Neutrophil (primary cell): ENCODE measurements at regions not wholly inside any gene's neighbourhood (a gene's known extent, or its start where the extent isn't known, plus 50 kb on each side); places are given as distances from the start of the nearest gene placed in this dataset.

Source experiments
- H3K27ac ChIP-seq: fragments of 200-600 bp; sonication (generic); 2 replicates; pipeline ENCODE4 v1.5.1; 2016; ENCODE audit warnings: mild to moderate bottlenecking, moderate library complexity
- H3K27me3 ChIP-seq: fragments of 200-600 bp; sonication (generic); 2 replicates; pipeline ENCODE4 v1.6.0; 2016; ENCODE audit warnings: mild to moderate bottlenecking
- H3K36me3 ChIP-seq: fragments of 200-600 bp; sonication (generic); 2 replicates; pipeline ENCODE4 v1.5.1; 2017
- H3K4me1 ChIP-seq, 2 experiments: fragments of 200-600 bp in 1 of 2; sonication (generic) in 1 of 2; 1 replicate in 1 of 2; 2 replicates in 1 of 2; pipeline versions ENCODE4 v1.5.1 to v1.6.1; 2013 to 2016; ENCODE audit warnings: low read depth in 1 of 2, low read length in 1 of 2, mild to moderate bottlenecking in 1 of 2, moderate library complexity in 1 of 2; ENCODE audit not compliant: control insufficient read depth in 1 of 2, insufficient read depth in 1 of 2
- H3K4me3 ChIP-seq, 2 experiments: fragments of 200-600 bp in 1 of 2; sonication (generic) in 1 of 2; 1 replicate in 1 of 2; 2 replicates in 1 of 2; pipeline ENCODE4 v1.5.1; 2013 to 2016; ENCODE audit warnings: low read depth in 1 of 2, low read length in 1 of 2, mild to moderate bottlenecking in 1 of 2, moderate library complexity in 1 of 2
- H3K9me3 ChIP-seq: fragments of 200-600 bp; sonication (generic); 2 replicates; pipeline ENCODE4 v1.5.1; 2016
- TF ChIP-seq, protein P1 (sequence below): fragments of 200-600 bp; sonication (generic); IDR thresholded peaks from 2 replicates; pipeline ENCODE4 v1.5.1; 2016; ENCODE audit warnings: antibody characterized with exemption

DNA sequence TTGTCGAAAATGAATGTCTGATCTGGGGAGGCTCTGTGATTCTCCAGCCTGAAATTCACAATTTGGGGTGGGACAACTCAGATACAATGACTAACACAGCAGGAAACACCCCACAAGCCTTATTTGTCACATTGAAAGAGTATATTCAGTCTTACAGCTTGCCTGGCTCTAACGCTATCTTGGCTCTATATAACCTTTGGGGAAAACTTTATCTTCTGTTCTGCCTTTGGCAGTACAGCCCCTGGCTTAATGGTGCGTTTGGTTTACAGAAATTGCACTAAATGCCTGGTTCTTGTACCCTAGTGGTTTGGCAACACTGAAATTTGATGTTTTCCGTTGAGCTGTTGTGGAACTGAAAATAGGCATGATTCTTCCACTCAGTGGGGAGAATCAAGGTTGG, 178.1 kb upstream of the VEGFC start:
- TF ChIP-seq, protein P1, sequence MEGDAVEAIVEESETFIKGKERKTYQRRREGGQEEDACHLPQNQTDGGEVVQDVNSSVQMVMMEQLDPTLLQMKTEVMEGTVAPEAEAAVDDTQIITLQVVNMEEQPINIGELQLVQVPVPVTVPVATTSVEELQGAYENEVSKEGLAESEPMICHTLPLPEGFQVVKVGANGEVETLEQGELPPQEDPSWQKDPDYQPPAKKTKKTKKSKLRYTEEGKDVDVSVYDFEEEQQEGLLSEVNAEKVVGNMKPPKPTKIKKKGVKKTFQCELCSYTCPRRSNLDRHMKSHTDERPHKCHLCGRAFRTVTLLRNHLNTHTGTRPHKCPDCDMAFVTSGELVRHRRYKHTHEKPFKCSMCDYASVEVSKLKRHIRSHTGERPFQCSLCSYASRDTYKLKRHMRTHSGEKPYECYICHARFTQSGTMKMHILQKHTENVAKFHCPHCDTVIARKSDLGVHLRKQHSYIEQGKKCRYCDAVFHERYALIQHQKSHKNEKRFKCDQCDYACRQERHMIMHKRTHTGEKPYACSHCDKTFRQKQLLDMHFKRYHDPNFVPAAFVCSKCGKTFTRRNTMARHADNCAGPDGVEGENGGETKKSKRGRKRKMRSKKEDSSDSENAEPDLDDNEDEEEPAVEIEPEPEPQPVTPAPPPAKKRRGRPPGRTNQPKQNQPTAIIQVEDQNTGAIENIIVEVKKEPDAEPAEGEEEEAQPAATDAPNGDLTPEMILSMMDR: no peak
- no peaks in the 10 kb centered on the region for H3K36me3 ChIP-seq
- H3K27me3 ChIP-seq: no peaks in the 10 kb centered on the region

DNA sequence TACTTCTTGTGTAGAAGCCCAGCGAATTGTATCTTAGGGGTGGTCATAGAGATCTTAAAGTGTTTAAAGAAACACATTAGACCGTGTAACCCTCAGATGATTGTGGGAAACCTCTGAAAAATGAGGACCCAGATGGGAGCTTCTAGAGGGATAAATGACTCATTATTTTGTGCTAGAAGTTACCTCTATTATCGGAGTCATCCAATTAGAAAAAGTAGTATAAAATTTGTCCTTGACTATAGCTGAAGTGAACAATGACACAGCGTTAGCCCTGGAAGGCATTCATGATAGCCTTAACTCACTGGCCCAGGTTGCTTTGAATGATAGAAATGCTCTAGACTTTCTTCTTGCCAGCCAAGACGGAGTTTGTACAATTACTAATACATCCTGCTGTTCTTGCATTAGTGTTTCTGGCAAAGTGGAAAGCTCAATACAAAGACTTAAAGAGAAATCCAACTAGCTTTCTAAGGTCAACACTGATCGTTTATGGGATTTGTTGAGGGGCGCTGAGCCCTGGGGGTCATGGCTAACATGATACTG, 178.9 kb upstream of the VEGFC start:
- H3K4me1 ChIP-seq: no peaks in the 10 kb centered on the region
- no peak overlapping the region for H3K4me3 ChIP-seq
- H3K36me3 ChIP-seq: no peaks in the 10 kb centered on the region
- no peak overlapping the region for H3K27ac ChIP-seq
- no peaks in the 10 kb centered on the region for H3K9me3 ChIP-seq
- H3K27me3 ChIP-seq: no peaks in the 10 kb centered on the region
- TF ChIP-seq, protein P1: no peak

More for the DNA sequence above, 178.1 kb upstream of the VEGFC start:
- no peak overlapping the region for H3K27ac ChIP-seq
- H3K9me3 ChIP-seq: no peaks in the 10 kb centered on the region
- no peaks in the 10 kb centered on the region for H3K4me1 ChIP-seq
- no peak overlapping the region for H3K4me3 ChIP-seq

DNA sequence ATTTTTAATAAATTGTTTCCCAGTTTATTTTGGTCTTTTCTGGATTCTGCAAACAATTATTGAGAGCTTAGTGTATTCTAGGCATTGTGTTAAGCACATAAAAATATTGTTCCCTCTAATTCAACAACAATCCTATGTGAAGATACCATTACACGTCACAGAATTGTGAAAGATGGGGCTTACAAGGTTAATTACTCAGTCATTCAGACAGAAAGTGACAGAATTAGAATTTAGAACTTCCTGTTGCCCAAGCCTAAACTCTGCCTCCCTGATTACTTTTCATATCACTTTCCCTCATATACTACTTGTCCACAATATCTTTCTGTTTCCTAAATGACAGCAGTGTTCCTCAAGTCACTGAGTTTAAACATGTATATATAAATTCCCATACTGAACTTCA, 186.7 kb upstream of the VEGFC start:
- Histone ChIP-seq H3K9me3 (no peaks in the 10 kb centered on the region), H3K27me3 (no peaks in the 10 kb centered on the region), H3K4me3 (no peak overlapping the region), H3K36me3 (no peaks in the 10 kb centered on the region), H3K4me1 (no peaks in the 10 kb centered on the region), H3K27ac (no peak overlapping the region)
- TF ChIP-seq, protein P1: no peak

DNA sequence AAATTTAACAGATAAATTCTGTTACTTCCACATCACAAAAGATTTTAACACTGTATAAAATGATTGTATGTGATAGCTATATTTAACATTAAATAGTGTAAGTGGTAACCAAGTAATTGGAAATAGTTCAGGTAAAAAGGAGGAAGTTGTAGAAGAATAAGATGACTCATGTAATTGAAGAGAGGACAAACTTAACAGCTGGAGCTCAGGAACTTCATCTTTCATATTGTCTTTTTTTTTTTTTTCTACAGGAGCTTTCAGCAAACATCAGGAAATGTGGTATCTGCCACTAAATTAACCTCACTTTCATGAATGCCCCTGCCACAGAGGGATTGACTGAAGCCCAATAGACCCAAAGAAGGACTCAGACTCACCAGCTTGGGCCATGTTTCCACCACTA, 188.4 kb upstream of the VEGFC start:
- TF ChIP-seq, protein P1: no peak
- no peaks in the 10 kb centered on the region for H3K27me3 ChIP-seq
- no peaks in the 10 kb centered on the region for H3K9me3 ChIP-seq
- H3K27ac ChIP-seq: no peak overlapping the region
- H3K36me3 ChIP-seq: no peaks in the 10 kb centered on the region
- H3K4me1 ChIP-seq: no peaks in the 10 kb centered on the region
- H3K4me3 ChIP-seq: no peak overlapping the region

DNA sequence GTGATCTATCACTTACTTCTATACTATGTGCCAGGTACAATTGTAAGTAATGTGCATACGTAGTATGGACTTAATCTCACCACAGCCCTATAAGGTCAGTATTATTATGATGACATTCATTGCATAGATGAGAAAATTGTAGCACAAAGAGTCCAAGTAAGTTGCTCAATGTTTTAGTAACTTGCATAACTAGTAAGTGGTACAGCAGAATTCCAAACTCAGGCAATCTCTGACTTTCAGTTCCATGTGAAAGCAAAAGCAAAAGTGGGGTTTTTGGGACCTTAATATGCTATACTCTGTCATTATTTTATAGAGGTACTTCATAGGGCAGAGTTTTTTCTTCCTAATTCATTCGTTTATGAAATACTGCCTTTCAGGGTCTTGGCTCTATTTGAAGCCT, 188.8 kb upstream of the VEGFC start:
- H3K4me1 ChIP-seq: no peaks in the 10 kb centered on the region
- H3K9me3 ChIP-seq: no peaks in the 10 kb centered on the region
- no peak overlapping the region for H3K4me3 ChIP-seq
- H3K27me3 ChIP-seq: no peaks in the 10 kb centered on the region
- no peak overlapping the region for H3K27ac ChIP-seq
- no peaks in the 10 kb centered on the region for H3K36me3 ChIP-seq
- TF ChIP-seq, protein P1: no peak

DNA sequence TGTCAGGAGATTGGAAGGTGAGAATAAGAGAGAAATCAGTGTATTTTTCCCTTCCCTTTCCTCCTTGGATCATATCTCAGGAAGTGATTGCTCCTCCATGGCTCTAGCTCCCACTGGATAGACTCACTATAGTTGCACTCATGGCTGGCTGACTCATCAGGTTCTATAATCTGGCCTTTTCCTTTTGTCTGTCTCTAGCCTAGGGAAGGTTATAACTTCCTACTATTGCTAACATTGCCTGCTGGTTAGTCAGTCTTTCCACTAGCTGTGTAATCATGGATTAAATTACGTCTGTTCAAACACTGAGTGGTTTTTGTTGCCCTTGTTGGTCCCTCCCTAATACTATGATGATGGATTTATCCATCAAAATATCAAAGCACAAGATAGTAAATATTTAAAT, 195.5 kb upstream of the VEGFC start:
- Histone ChIP-seq H3K27me3 (no peaks in the 10 kb centered on the region), H3K9me3 (no peaks in the 10 kb centered on the region), H3K36me3 (no peaks in the 10 kb centered on the region), H3K4me1 (no peaks in the 10 kb centered on the region), H3K4me3 (no peak overlapping the region), H3K27ac (no peak overlapping the region)
- TF ChIP-seq, protein P1: no peak
